Loucy (cell line): ENCODE measurements at regions not wholly inside any gene's neighbourhood (a gene's known extent, or its start where the extent isn't known, plus 50 kb on each side); places are given as distances from the start of the nearest gene placed in this dataset.

Experiments
- CTCF ChIP-seq: fragments of 200-600 bp; sonication (generic); conservative IDR thresholded peaks from 2 replicates; pipeline ENCODE4 v1.5.1; 2014; ENCODE audit warnings: mild to moderate bottlenecking, antibody characterized with exemption, low read length
- EZH2phosphoT487 ChIP-seq: fragments of 200-600 bp; IDR thresholded peaks from 2 replicates; pipeline ENCODE4 v1.6.1; 2018; ENCODE audit warnings: antibody characterized with exemption, mild to moderate bottlenecking, moderate library complexity, borderline replicate concordance

- TF ChIP-seq CTCF (peak; percentile 96), EZH2phosphoT487 (no peak)
Measured at GRCh38 chr2:205885492-205886099, 200.4 kb downstream of the INO80D start.
